ENCODE measurements at regions not wholly inside any gene's neighbourhood (a gene's known extent, or its start where the extent isn't known, plus 50 kb on each side); places are given as distances from the start of the nearest gene placed in this dataset.

GRCh38 chr15:38626443-38627050 is 61.9 kb upstream of the RASGRP1 start:
- TF ChIP-seq CTCF (IDR thresholded peaks at IDR 0.05; ENCODE audit: poor library complexity, severe bottlenecking) (no peak), REST (IDR thresholded peaks at IDR 0.05; ENCODE audit: borderline replicate concordance) (no peak), EZH2 (IDR thresholded peaks at IDR 0.05; ENCODE audit: borderline replicate concordance, insufficient read depth, low read length, poor library complexity, severe bottlenecking) (no peak), TAF1 (IDR thresholded peaks at IDR 0.05; ENCODE audit: low read depth) (no peak), EP300 (conservative IDR thresholded peaks at IDR 0.05; ENCODE audit: poor library complexity, severe bottlenecking) (no peak), RAD21 (conservative IDR thresholded peaks at IDR 0.05) (no peak)
